ENCODE measurements at regions not wholly inside any gene's neighbourhood (a gene's known extent, or its start where the extent isn't known, plus 50 kb on each side); places are given as distances from the start of the nearest gene placed in this dataset.
"Not testable (repeated sequence)": the region's sequence is repeated elsewhere in the genome, so short reads cannot be mapped to it uniquely, and the experiment has no call there.

DNA sequence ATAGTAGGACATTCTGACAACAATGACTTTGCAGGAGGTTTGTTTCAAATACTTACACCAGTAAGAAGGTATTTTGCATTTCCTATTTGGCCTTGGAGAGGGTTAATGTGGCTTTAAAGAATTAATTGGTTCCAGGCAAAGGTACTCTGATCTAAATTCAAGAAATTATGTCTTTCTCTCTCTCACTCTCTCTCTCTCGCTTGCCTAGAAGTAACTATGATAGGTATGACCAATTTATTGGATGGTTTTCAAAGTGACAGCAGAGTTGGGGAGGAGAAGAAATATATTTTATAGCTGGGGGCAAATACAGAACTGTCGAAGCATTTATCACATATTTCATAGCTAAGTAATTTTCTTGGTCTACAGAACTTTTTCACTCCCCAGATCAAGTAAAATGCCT is 116.0 kb downstream of the ATP6V1G3 start:
- CTCF ChIA-PET, result interaction anchor here (0.5 to 0.9 kb wide), 3 partner anchors 12 to 275 kb away, joined by 3 to 5 read pairs (median 4); no protein-coding TSS in a partner anchor
- TF ChIP-seq CTCF (conservative IDR thresholded peaks at IDR 0.05; ENCODE audit: low read depth), result no peak
- POLR2A ChIA-PET (ENCODE audit: low non-redundant PET), result no interaction called here
- DNase-seq (ENCODE audit: low spot score), result no peak
- H3K27ac ChIP-seq, result no peak overlapping the region

- no peak for TF ChIP-seq CTCF (conservative IDR thresholded peaks at IDR 0.05; ENCODE audit: low read depth)
- peak; percentile 35 for DNase-seq (ENCODE audit: low spot score)
- CTCF ChIA-PET, result interaction anchor here (0.9 kb wide), 1 partner anchor 11 kb away, joined by 5 read pairs; no protein-coding TSS in a partner anchor
- POLR2A ChIA-PET (ENCODE audit: low non-redundant PET), result no interaction called here
- H3K27ac ChIP-seq, result no peak overlapping the region
These were observed 116.8 kb downstream of the ATP6V1G3 start for GRCh38 chr1:198423673-198424072.

GRCh38 chr1:198417039-198417438 is 123.4 kb downstream of the ATP6V1G3 start:
- no peak for DNase-seq (ENCODE audit: low spot score)
- POLR2A ChIA-PET (ENCODE audit: low non-redundant PET), result no interaction called here
- CTCF ChIA-PET, result interaction anchor here (0.6 kb wide), 1 partner anchor 668 kb away, joined by 3 read pairs; no protein-coding TSS in a partner anchor
- H3K27ac ChIP-seq, result no peak overlapping the region
- TF ChIP-seq CTCF (conservative IDR thresholded peaks at IDR 0.05; ENCODE audit: low read depth), result no peak

DNA sequence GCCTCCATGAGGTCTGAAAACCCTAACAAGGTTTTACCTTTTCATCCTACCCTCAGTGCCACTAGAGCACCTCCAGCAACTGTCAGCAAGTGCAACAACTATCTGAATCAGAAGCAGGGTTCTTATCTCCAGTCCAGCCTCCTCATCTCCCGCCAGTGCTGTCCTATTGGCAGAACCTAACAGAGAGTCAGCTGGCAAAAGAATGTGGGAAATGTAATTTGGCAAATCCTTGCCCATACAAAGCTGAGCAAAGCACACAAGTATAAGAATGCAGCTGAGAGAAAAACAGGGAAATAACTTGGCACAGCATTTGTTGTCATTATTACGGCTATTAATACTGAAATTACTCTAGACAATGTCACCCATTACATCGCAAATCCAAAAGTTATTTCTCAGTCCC is 124.2 kb downstream of the ATP6V1G3 start:
- ChIA-PET POLR2A (ENCODE audit: low non-redundant PET) (interaction anchor here (0.5 kb wide), 1 partner anchor 426 kb away, joined by 4 read pairs; no protein-coding TSS in a partner anchor), CTCF (no interaction called here)
- no peak overlapping the region for H3K27ac ChIP-seq
- no peak for TF ChIP-seq CTCF (conservative IDR thresholded peaks at IDR 0.05; ENCODE audit: low read depth)
- DNase-seq (ENCODE audit: low spot score), result no peak

DNA sequence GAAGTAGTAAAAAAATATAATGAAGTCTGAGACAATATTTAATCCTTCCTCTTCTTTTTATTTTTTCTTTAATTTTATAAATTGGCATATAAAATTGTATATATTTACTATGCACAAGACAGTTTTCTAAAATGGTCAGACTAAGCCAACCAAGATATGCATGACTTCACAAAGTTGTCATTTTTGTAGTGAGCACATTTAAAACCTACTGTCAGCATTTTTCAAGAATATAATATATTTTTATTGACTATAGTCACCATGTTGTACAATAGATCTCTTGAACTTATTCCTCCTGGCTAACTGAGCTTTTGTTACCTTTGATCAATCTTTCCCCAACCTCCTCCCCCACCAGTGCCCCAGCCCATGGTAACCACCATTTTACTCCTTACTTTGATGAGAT is 129.2 kb downstream of the ATP6V1G3 start:
- ChIA-PET POLR2A (ENCODE audit: low non-redundant PET) (no interaction called here), CTCF (no interaction called here)
- DNase-seq (ENCODE audit: low spot score), result no peak
- no peak overlapping the region for H3K27ac ChIP-seq
- TF ChIP-seq CTCF (conservative IDR thresholded peaks at IDR 0.05; ENCODE audit: low read depth), result no peak

GRCh38 chr1:198408716-198409115 is 131.8 kb downstream of the ATP6V1G3 start:
- ChIA-PET CTCF (interaction anchor here (0.6 kb wide), 1 partner anchor 274 kb away, joined by 3 read pairs; no protein-coding TSS in a partner anchor), POLR2A (ENCODE audit: low non-redundant PET) (no interaction called here)
- H3K27ac ChIP-seq, result no peak overlapping the region
- no peak for DNase-seq (ENCODE audit: low spot score)
- no peak for TF ChIP-seq CTCF (conservative IDR thresholded peaks at IDR 0.05; ENCODE audit: low read depth)

DNA sequence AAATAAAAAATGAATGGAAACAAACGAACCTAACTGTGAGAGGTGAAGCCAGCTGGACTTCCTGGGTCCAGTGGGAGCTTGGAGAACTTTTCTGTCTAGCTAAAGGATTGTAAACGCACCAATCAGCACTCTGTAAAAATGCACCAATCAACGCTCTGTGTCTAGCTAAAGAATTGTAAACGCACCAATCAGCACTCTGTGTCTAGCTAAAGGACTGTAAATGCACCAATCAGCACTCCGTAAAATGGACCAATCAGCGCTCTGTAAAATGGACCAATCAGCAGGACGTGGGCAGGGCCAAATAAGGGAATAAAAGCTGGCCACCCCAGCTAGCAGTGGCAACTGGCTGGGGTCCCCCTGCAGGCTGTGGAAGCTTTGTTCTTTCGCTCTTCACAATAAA is 135.8 kb downstream of the ATP6V1G3 start:
- H3K27ac ChIP-seq; POLR2A ChIA-PET (ENCODE audit: low non-redundant PET); DNase-seq (ENCODE audit: low spot score); CTCF ChIA-PET: not testable (repeated sequence)
